HG03139 (cell line): ENCODE measurements at regions not wholly inside any gene's neighbourhood (a gene's known extent, or its start where the extent isn't known, plus 50 kb on each side); places are given as distances from the start of the nearest gene placed in this dataset.
"Not testable (repeated sequence)": the region's sequence is repeated elsewhere in the genome, so short reads cannot be mapped to it uniquely, and the experiment has no call there.

ENCODE experiments used
- ATAC-seq: cut with Tn5 transposase; IDR thresholded peaks from one replicate; pipeline ENCODE4 v1.9.1; 2021; ENCODE audit not compliant: unreplicated experiment

GRCh38 chr1:48084826-48085225, 87.6 kb upstream of the TRABD2B start:
- no peak for ATAC-seq

- no peak for ATAC-seq
These were observed 85.2 kb upstream of the TRABD2B start for GRCh38 chr1:48082271-48082962.

GRCh38 chr1:48080331-48081255, 83.4 kb upstream of the TRABD2B start:
- ATAC-seq = no peak

- no peak for ATAC-seq
These were observed 81.9 kb upstream of the TRABD2B start for GRCh38 chr1:48079096-48079495.

- no peak for ATAC-seq
These were observed 80.6 kb upstream of the TRABD2B start for GRCh38 chr1:48077795-48078222.

- no peak for ATAC-seq
These were observed 78.8 kb upstream of the TRABD2B start for GRCh38 chr1:48076017-48076416.

- no peak for ATAC-seq
These were observed 76.8 kb upstream of the TRABD2B start for GRCh38 chr1:48073798-48074530.

GRCh38 chr1:48071513-48071912, 74.3 kb upstream of the TRABD2B start:
- no peak for ATAC-seq

- ATAC-seq = no peak
These were observed 73.2 kb upstream of the TRABD2B start for GRCh38 chr1:48070396-48070750.

GRCh38 chr1:48069662-48070395, 72.6 kb upstream of the TRABD2B start:
- no peak for ATAC-seq

- ATAC-seq = no peak
These were observed 71.0 kb upstream of the TRABD2B start for GRCh38 chr1:48068206-48068605.

- no peak for ATAC-seq
These were observed 69.8 kb upstream of the TRABD2B start for GRCh38 chr1:48066936-48067335.

GRCh38 chr1:48064693-48065092, 67.5 kb upstream of the TRABD2B start:
- not testable (repeated sequence) for ATAC-seq

GRCh38 chr1:48062353-48062752, 65.2 kb upstream of the TRABD2B start:
- no peak for ATAC-seq

GRCh38 chr1:48061162-48062136, 64.3 kb upstream of the TRABD2B start:
- ATAC-seq = peak; percentile 73

GRCh38 chr1:48059289-48059688, 62.1 kb upstream of the TRABD2B start:
- ATAC-seq = no peak

- no peak for ATAC-seq
These were observed 61.2 kb upstream of the TRABD2B start for GRCh38 chr1:48058135-48059025.

- ATAC-seq = no peak
These were observed 60.1 kb upstream of the TRABD2B start for GRCh38 chr1:48057249-48057648.
